Mucosa of descending colon (tissue), 3 donors: ENCODE measurements at regions not wholly inside any gene's neighbourhood (a gene's known extent, or its start where the extent isn't known, plus 50 kb on each side); places are given as distances from the start of the nearest gene placed in this dataset.

Experiments
- ATAC-seq: fragments of 200-7000 bp; cut with Tn5 transposase; one replicate; pipeline ENCODE4 v1.9.1; 2020; ENCODE audit warnings: mild to moderate bottlenecking, moderate library complexity
- DNase-seq, 3 donors: peaks; one replicate each; pipeline ENCODE4 v3.0.0-alpha.2; 2020
- H3K36me3 ChIP-seq: fragments of 200-600 bp; one replicate; pipeline ENCODE4 v1.8.0; 2021; ENCODE audit warnings: low read depth, mild to moderate bottlenecking
- H3K4me1 ChIP-seq: fragments of 200-600 bp; one replicate; pipeline ENCODE4 v1.8.0; 2021; ENCODE audit warnings: low read depth, mild to moderate bottlenecking
- H3K4me3 ChIP-seq: fragments of 200-600 bp; one replicate; pipeline ENCODE4 v1.8.0; 2021; ENCODE audit warnings: mild to moderate bottlenecking
- H3K9me3 ChIP-seq: fragments of 200-600 bp; one replicate; pipeline ENCODE4 v1.8.0; 2021; ENCODE audit warnings: mild to moderate bottlenecking
- intact Hi-C, 2 donors: fragments of 100-400 bp; cut with DNase I in 1 of 2; cut with micrococcal nuclease in 1 of 2; formaldehyde crosslinking; loops; one replicate each; pipeline versions ENCODE4 v1.11.0 to v1.11.1; 2022; cut with DNase I, micrococcal nuclease
- TF ChIP-seq, protein P1 (sequence below): fragments of 200-600 bp; IDR thresholded peaks from one replicate; pipeline ENCODE4 v1.8.0; 2022; ENCODE audit warnings: antibody characterized with exemption, mild to moderate bottlenecking
- donor health status: DM: no; HTN: no; CAD: no; lungs with moderate emphysema.
- donor health status: DM: no; HTN: no; CAD: no.
- donor health status: DM: no; HTN: yes; CAD: no.

DNA sequence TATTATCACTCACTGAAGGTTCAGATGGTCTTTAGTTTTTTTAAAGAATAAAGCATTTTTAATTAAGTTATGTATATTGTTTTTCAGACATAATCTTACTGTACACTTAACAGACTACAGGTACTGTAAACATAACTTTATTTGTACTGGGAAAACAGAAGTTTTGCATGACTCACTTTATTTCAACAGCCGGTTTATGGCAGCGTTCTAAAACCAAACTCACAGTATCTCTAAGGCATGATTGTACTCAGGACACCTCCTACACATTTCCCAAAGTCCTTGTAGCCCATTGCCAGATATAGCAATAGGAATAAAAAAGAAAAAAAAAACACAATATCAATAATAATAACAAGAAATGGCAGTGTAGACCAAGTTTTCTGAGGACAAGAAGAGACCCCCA lies 1341.4 kb downstream of the FSCB start:
- TF ChIP-seq, protein P1, sequence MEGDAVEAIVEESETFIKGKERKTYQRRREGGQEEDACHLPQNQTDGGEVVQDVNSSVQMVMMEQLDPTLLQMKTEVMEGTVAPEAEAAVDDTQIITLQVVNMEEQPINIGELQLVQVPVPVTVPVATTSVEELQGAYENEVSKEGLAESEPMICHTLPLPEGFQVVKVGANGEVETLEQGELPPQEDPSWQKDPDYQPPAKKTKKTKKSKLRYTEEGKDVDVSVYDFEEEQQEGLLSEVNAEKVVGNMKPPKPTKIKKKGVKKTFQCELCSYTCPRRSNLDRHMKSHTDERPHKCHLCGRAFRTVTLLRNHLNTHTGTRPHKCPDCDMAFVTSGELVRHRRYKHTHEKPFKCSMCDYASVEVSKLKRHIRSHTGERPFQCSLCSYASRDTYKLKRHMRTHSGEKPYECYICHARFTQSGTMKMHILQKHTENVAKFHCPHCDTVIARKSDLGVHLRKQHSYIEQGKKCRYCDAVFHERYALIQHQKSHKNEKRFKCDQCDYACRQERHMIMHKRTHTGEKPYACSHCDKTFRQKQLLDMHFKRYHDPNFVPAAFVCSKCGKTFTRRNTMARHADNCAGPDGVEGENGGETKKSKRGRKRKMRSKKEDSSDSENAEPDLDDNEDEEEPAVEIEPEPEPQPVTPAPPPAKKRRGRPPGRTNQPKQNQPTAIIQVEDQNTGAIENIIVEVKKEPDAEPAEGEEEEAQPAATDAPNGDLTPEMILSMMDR: no peak
- ATAC-seq (peak; percentile 84), DNase-seq (peak in 1 of 3 donors; percentile 46)
- Histone ChIP-seq H3K9me3 (no peaks in the 10 kb centered on the region), H3K4me3 (no peak overlapping the region), H3K4me1 (peaks cover 13% of the 10 kb centered on the region), H3K36me3 (no peaks in the 10 kb centered on the region)
- intact Hi-C loops: no loop called here

DNA sequence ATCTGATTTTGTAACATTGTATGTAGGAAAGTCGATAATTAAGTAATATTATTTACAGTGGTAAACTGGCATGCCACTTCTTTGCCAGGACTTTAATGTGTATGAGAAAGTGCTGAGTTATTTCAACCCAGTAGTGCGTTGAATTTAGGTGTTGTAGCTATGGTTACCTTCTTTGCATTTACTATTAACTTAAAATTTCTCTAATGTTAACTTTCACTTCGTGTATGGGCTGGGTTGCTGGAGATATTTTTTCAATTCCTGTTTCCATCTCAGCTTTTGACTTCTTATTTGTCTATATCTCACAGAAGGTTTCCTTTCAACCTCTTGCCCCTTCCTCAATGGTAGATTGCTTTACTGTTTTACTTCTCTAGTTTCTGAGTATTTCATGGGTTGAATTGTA lies 1345.6 kb downstream of the FSCB start:
- TF ChIP-seq, protein P1: no peak
- intact Hi-C loops: no loop called here
- H3K4me3 ChIP-seq: no peak overlapping the region
- no peak for ATAC-seq
- DNase-seq: no peak
- no peaks in the 10 kb centered on the region for H3K4me1 ChIP-seq
- H3K9me3 ChIP-seq: no peaks in the 10 kb centered on the region
- H3K36me3 ChIP-seq: no peaks in the 10 kb centered on the region

DNA sequence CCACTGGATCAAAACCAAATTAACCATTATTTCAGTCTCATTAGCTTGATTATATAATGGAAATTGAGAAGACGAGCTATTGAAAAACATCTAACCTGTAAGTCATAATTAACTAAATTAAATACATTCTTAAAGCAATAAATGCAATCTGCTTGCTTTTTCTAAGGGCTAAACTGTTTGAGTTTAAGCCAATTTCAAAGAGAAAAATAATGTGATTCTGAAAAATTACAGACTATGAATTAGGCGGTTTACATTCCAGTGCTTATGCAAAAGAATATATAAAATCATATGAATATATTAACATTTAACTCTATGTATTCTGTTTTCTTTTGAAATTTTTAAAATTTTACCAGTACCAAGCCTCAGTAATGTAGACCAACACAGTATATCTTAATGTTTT lies 1349.4 kb downstream of the FSCB start:
- intact Hi-C loops: no loop called here
- no peaks in the 10 kb centered on the region for H3K36me3 ChIP-seq
- H3K4me3 ChIP-seq: no peak overlapping the region
- H3K4me1 ChIP-seq: no peaks in the 10 kb centered on the region
- no peaks in the 10 kb centered on the region for H3K9me3 ChIP-seq
- TF ChIP-seq, protein P1: no peak
- ATAC-seq (no peak), DNase-seq (no peak)

DNA sequence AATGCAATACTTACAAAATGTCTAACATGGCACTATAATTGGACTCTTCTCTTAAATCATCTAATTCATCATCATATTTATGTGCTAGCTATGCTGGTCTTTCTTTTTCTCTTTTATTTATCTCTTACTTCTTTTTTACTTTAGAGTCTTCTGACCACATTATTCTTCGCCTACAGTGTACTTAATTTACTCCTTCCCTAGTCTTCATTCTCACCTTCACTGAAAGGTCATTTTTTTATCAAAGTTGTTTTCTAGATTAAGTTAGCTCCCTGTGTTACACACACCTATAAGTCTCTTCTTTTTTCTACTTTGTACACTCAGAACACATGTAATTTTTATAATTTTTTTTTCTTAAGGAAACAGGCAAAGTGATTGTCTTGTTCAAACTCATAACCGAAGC lies 1351.2 kb downstream of the FSCB start:
- ATAC-seq: no peak
- TF ChIP-seq, protein P1: no peak
- intact Hi-C loops: no loop called here

DNA sequence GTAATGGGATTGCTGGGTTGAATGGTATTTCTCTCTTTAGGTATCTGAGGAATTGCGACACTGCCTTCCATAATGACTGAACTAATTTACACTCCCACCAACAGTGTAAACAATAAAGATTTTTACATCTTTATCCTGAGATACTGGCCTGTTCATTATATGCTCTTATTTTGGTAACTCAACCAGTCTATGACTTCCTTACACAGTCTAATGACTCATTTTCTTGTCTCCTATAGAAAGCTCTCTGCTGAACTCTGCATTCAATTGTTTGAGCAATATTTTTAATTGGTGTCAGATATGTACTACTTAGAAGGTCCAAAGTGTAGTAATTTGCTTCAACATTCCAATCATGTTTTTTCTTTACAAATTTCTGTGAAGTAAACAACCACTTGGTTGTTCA lies 1351.8 kb downstream of the FSCB start:
- no peaks in the 10 kb centered on the region for H3K4me1 ChIP-seq
- H3K4me3 ChIP-seq: no peak overlapping the region
- intact Hi-C loops: no loop called here
- ATAC-seq (peak; percentile 84), DNase-seq (no peak)
- H3K36me3 ChIP-seq: no peaks in the 10 kb centered on the region
- no peaks in the 10 kb centered on the region for H3K9me3 ChIP-seq
- TF ChIP-seq, protein P1: no peak

More for the DNA sequence above, 1351.2 kb downstream of the FSCB start:
- Histone ChIP-seq H3K4me1 (no peaks in the 10 kb centered on the region), H3K4me3 (no peak overlapping the region), H3K36me3 (no peaks in the 10 kb centered on the region), H3K9me3 (no peaks in the 10 kb centered on the region)
- DNase-seq: no peak

DNA sequence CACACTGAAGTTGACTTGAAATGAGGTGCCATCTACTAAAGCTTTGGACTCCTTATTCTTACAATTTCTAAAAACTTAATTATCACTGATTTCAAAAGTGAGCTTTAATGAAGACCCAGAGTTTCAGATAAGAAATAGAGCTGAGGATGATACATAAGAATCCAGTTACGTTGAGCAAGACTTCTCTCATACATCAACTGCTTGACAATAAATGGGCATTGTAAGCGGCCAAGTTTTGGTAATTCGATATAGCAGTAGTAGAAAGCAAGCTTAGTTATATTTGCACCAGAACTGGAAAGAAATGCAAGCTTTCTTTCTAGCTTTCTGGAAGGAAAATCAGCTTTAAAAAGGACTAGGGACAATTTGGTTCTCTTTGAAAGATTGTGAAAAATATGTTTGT lies 1359.6 kb downstream of the FSCB start:
- TF ChIP-seq, protein P1: no peak
- DNase-seq (no peak), ATAC-seq (no peak)
- Histone ChIP-seq H3K4me3 (no peak overlapping the region), H3K36me3 (no peaks in the 10 kb centered on the region), H3K4me1 (no peaks in the 10 kb centered on the region), H3K9me3 (no peaks in the 10 kb centered on the region)
- intact Hi-C loops: no loop called here
